LNCaP clone FGC (cell line): ENCODE measurements at regions not wholly inside any gene's neighbourhood (a gene's known extent, or its start where the extent isn't known, plus 50 kb on each side); places are given as distances from the start of the nearest gene placed in this dataset.

Experiments
- DNase-seq: peaks from one replicate; pipeline ENCODE4 v3.0.0-alpha.2; 2011; ENCODE audit warnings: low read depth
- H3K4me3 ChIP-seq: 2 replicates; pipeline ENCODE4 v1.5.1; 2011; ENCODE audit warnings: mild to moderate bottlenecking, low read depth, low read length, control low read depth
- CTCF ChIP-seq: IDR thresholded peaks from 2 replicates; pipeline ENCODE4 v1.5.1; 2012; ENCODE audit warnings: mild to moderate bottlenecking; ENCODE audit not compliant: control insufficient read depth, insufficient read depth; ENCODE audit errors: extremely low read depth

GRCh38 chr5:87105577-87105976 lies 162.1 kb upstream of the RASA1 start:
- DNase-seq = no peak
- no peak for TF ChIP-seq CTCF
- no peak overlapping the region for H3K4me3 ChIP-seq

GRCh38 chr5:87109746-87110145 lies 157.9 kb upstream of the RASA1 start:
- DNase-seq = no peak
- no peak for TF ChIP-seq CTCF
- no peak overlapping the region for H3K4me3 ChIP-seq

GRCh38 chr5:87110721-87111120 lies 157.0 kb upstream of the RASA1 start:
- no peak for DNase-seq

GRCh38 chr5:87113861-87114260 lies 153.8 kb upstream of the RASA1 start:
- TF ChIP-seq CTCF = no peak
- H3K4me3 ChIP-seq = no peak overlapping the region
- no peak for DNase-seq

More at GRCh38 chr5:87110721-87111120, 157.0 kb upstream of the RASA1 start:
- no peak for TF ChIP-seq CTCF
- no peak overlapping the region for H3K4me3 ChIP-seq

- no peak for DNase-seq
- no peak for TF ChIP-seq CTCF
- H3K4me3 ChIP-seq = no peak overlapping the region
These were observed 153.1 kb upstream of the RASA1 start for GRCh38 chr5:87114631-87115030.

GRCh38 chr5:87115839-87116364 lies 151.8 kb upstream of the RASA1 start:
- H3K4me3 ChIP-seq = no peak overlapping the region
- no peak for DNase-seq
- TF ChIP-seq CTCF = no peak

GRCh38 chr5:87116825-87117512 lies 150.7 kb upstream of the RASA1 start:
- no peak for DNase-seq
- no peak for TF ChIP-seq CTCF
- H3K4me3 ChIP-seq = no peak overlapping the region
